BJ (cell line): ENCODE measurements at regions not wholly inside any gene's neighbourhood (a gene's known extent, or its start where the extent isn't known, plus 50 kb on each side); places are given as distances from the start of the nearest gene placed in this dataset.
"Not testable (repeated sequence)": the region's sequence is repeated elsewhere in the genome, so short reads cannot be mapped to it uniquely, and the experiment has no call there.

Experiments
- CTCF ChIA-PET: fragments of 350-600 bp; formaldehyde crosslinking; extraction: SDS; loops from one replicate; lab custom pipeline; 2021; ENCODE audit warnings: antibody characterized with exemption, inconsistent platforms; lab: Yijun Ruan, JAX
- POLR2A ChIA-PET: fragments of 300-600 bp; sonication (Branson Sonifier 250); formaldehyde crosslinking; extraction: SDS; loops from one replicate; lab custom pipeline; 2021; ENCODE audit warnings: antibody characterized with exemption; lab: Charles Lee
- DNase-seq: peaks from one replicate; pipeline ENCODE4 v3.0.0-alpha.2; 2011; ENCODE audit warnings: low read depth
- H3K27me3 ChIP-seq: 2 replicates; pipeline ENCODE4 v1.6.0; 2011; ENCODE audit warnings: low read length; ENCODE audit not compliant: control insufficient read depth, insufficient read depth
- H3K36me3 ChIP-seq: 2 replicates; pipeline ENCODE4 v1.5.1; 2011; ENCODE audit warnings: low read length; ENCODE audit not compliant: control insufficient read depth, insufficient read depth
- H3K4me3 ChIP-seq: 2 replicates; pipeline ENCODE4 v1.5.1; 2011; ENCODE audit warnings: low read depth, mild to moderate bottlenecking, control low read depth, low read length
- CTCF ChIP-seq: IDR thresholded peaks from 2 replicates; pipeline ENCODE4 v1.5.1; 2011; ENCODE audit warnings: low read depth, mild to moderate bottlenecking, control low read depth, inconsistent platforms, low read length, moderate library complexity; ENCODE audit not compliant: insufficient read depth

GRCh38 chr5:63194126-63194525, 615.5 kb downstream of the LRRC70 start:
- Histone ChIP-seq H3K4me3 (no peak overlapping the region), H3K27me3 (no peaks in the 10 kb centered on the region), H3K36me3 (no peaks in the 10 kb centered on the region)
- CTCF ChIA-PET: no interaction called here
- TF ChIP-seq CTCF: no peak
- POLR2A ChIA-PET: no interaction called here
- DNase-seq: no peak

GRCh38 chr5:63180190-63180589, 601.6 kb downstream of the LRRC70 start:
- H3K4me3 ChIP-seq, H3K36me3 ChIP-seq, CTCF ChIA-PET, DNase-seq, H3K27me3 ChIP-seq, POLR2A ChIA-PET: not testable (repeated sequence)

- no peak for TF ChIP-seq CTCF
- H3K4me3 ChIP-seq: no peak overlapping the region
- ChIA-PET POLR2A (no interaction called here), CTCF (no interaction called here)
- H3K36me3 ChIP-seq: no peaks in the 10 kb centered on the region
- DNase-seq: no peak
- H3K27me3 ChIP-seq: no peaks in the 10 kb centered on the region
Measured at GRCh38 chr5:63175850-63176249, 597.2 kb downstream of the LRRC70 start.

GRCh38 chr5:63170486-63170885, 591.9 kb downstream of the LRRC70 start:
- no peak overlapping the region for H3K4me3 ChIP-seq
- ChIA-PET CTCF (no interaction called here), POLR2A (no interaction called here)
- no peaks in the 10 kb centered on the region for H3K27me3 ChIP-seq
- no peak for DNase-seq
- TF ChIP-seq CTCF: no peak
- H3K36me3 ChIP-seq: no peaks in the 10 kb centered on the region

GRCh38 chr5:63164838-63165535, 586.4 kb downstream of the LRRC70 start:
- no peak for TF ChIP-seq CTCF
- no peak for DNase-seq
- ChIA-PET POLR2A (no interaction called here), CTCF (no interaction called here)
- Histone ChIP-seq H3K36me3 (no peaks in the 10 kb centered on the region), H3K4me3 (no peak overlapping the region), H3K27me3 (no peaks in the 10 kb centered on the region)

GRCh38 chr5:63164339-63164738, 585.7 kb downstream of the LRRC70 start:
- Histone ChIP-seq H3K27me3 (no peaks in the 10 kb centered on the region), H3K4me3 (no peak overlapping the region), H3K36me3 (no peaks in the 10 kb centered on the region)
- ChIA-PET CTCF (no interaction called here), POLR2A (no interaction called here)
- no peak for TF ChIP-seq CTCF
- no peak for DNase-seq
